ENCODE measurements at regions not wholly inside any gene's neighbourhood (a gene's known extent, or its start where the extent isn't known, plus 50 kb on each side); places are given as distances from the start of the nearest gene placed in this dataset.
"Not testable (repeated sequence)": the region's sequence is repeated elsewhere in the genome, so short reads cannot be mapped to it uniquely, and the experiment has no call there.

DNA sequence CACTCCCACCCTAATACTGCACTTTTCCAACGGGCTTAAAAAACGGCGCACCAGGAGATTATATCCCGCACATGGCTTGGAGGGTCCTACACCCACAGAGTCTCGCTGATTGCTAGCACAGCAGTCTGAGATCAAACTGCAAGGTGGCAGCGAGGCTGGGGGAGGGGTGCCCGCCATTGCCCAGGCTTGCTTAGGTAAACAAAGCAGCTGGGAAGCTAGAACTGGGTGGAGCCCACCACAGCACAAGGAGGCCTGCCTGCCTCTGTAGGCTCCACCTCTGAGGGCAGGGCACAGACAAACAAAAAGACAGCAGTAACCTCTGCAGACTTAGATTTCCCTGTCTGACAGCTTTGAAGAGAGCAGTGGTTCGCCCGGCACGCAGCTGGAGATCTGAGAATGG lies 88.5 kb downstream of the MTX3 start:
- H2AK5ac ChIP-seq (ENCODE audit: low read depth, low read length); H4K20me1 ChIP-seq (replicated peaks in 1 of 2; ENCODE audit: control insufficient read depth in 1 of 2, insufficient read depth in 2 of 2, low read length in 2 of 2); H3K14ac ChIP-seq (ENCODE audit: insufficient read length); H3K4me2 ChIP-seq (ENCODE audit: insufficient read depth in 1 of 2, low read depth in 2 of 2, low read length in 2 of 2); H4K8ac ChIP-seq (ENCODE audit: extremely low read depth, insufficient read depth, low read length); H3K4me1 ChIP-seq (replicated peaks in 1 of 4; ENCODE audit: control insufficient read depth in 3 of 4, insufficient read depth in 4 of 4, low read length in 3 of 4); CTCF ChIA-PET (ENCODE audit: partially characterized antibody); DNase-seq (ENCODE audit: low read depth in 1 of 2, low spot score in 2 of 2); H2AFZ ChIP-seq (ENCODE audit: low read length); H3K9ac ChIP-seq (replicated peaks in 1 of 4; ENCODE audit: extremely low read depth in 1 of 4, low read depth in 3 of 4, low read length in 3 of 4); H3K18ac ChIP-seq (ENCODE audit: extremely low read depth, low read length); H3K56ac ChIP-seq (replicated peaks; ENCODE audit: insufficient read length, low read depth, low read length); H3K9me3 ChIP-seq (ENCODE audit: insufficient read depth in 2 of 2, low read depth in 1 of 2, low read length in 1 of 2); H2BK5ac ChIP-seq (ENCODE audit: low read depth, low read length); H2BK20ac ChIP-seq (ENCODE audit: low read length); H3K4me3 ChIP-seq (ENCODE audit: extremely low read depth in 1 of 4, insufficient read depth in 2 of 4, low read depth in 3 of 4, low read length in 4 of 4); H3K79me2 ChIP-seq (ENCODE audit: control insufficient read depth in 1 of 2, insufficient read depth in 2 of 2, low read length in 2 of 2); H3K23me2 ChIP-seq (ENCODE audit: low read depth, low read length); H4K91ac ChIP-seq (replicated peaks; ENCODE audit: insufficient read length, low read length); H2BK12ac ChIP-seq (ENCODE audit: low read depth, low read length); H3K23ac ChIP-seq (ENCODE audit: insufficient read length); H3K36me3 ChIP-seq (ENCODE audit: control insufficient read depth in 2 of 4, insufficient read depth in 4 of 4, low read length in 3 of 4); H2BK15ac ChIP-seq (ENCODE audit: low read length); H2BK120ac ChIP-seq (replicated peaks; ENCODE audit: low read depth, low read length); H3K27me3 ChIP-seq (replicated peaks in 1 of 4; ENCODE audit: control insufficient read depth in 3 of 4, extremely low read depth in 1 of 4, insufficient read depth in 3 of 4, low read length in 3 of 4); H3K27ac ChIP-seq (ENCODE audit: low read depth, low read length); POLR2A ChIA-PET (ENCODE audit: partially characterized antibody); H3K4ac ChIP-seq (replicated peaks; ENCODE audit: insufficient read length, low read depth, low read length); H3K79me1 ChIP-seq (ENCODE audit: low read depth, low read length); FAIRE-seq; H4K5ac ChIP-seq (ENCODE audit: insufficient read length, low read depth, low read length): not testable (repeated sequence)
- 100% methylated on average over 3 of the region's 10 CpGs; no CpG with 5 or more reads in 1 of the 2 experiments for WGBS, 2 experiments (ENCODE audit: extremely low coverage in 1 of 2, insufficient coverage in 1 of 2, insufficient read length in 1 of 2, insufficient replicate concordance in 2 of 2, low coverage in 1 of 2, low lambda C conversion rate in 2 of 2, missing lambda C conversion rate in 1 of 2)
